Right lobe of liver (tissue), 4 donors: ENCODE measurements at regions not wholly inside any gene's neighbourhood (a gene's known extent, or its start where the extent isn't known, plus 50 kb on each side); places are given as distances from the start of the nearest gene placed in this dataset.

Experiments
- CTCF ChIP-seq, 4 donors: fragments of 200-600 bp in 3 of 4; fragments of 450-650 bp in 1 of 4; IDR thresholded peaks; one replicate each; pipeline versions ENCODE4 v1.5.1 to v1.8.0; 2016 to 2022; ENCODE audit warnings: antibody characterized with exemption in 4 of 4, mild to moderate bottlenecking in 2 of 4
- POLR2A ChIP-seq: fragments of 450-650 bp; IDR thresholded peaks from one replicate; pipeline ENCODE4 v1.6.1; 2017; ENCODE audit warnings: antibody characterized with exemption, mild to moderate bottlenecking
- donor health status: DM: no; HTN: no; CAD: no.
- donor health status: DM: no; HTN: no; CAD: no.
- donor health status: DM: no; HTN: yes; CAD: no.

DNA sequence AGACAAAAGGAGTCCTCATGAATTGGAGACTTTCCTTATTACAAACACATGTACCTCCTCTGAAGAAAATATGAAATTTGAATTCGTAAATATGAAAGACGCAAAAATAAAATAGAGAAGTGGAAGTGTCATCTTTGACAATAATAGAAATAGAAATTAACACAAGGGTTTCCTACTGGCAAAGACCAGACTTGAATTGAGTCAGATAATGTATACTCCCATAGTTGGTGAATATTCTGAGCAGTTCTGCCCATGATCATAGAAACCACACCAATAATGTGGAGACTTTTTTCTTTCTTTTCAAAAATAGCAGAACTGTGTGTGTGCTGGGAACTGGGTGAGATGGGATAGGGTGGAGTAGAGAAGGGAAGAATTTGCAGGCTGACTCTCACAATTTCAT is 277.7 kb upstream of the TET2 start:
- TF ChIP-seq CTCF (IDR thresholded peaks at IDR 0.05) (no peak), POLR2A (no peak)
